GM12878 (cell line): ENCODE measurements at regions not wholly inside any gene's neighbourhood (a gene's known extent, or its start where the extent isn't known, plus 50 kb on each side); places are given as distances from the start of the nearest gene placed in this dataset.

Source experiments
- ATAC-seq: fragments of 200-7000 bp; cut with Tn5 transposase; 3 replicates; pipeline ENCODE4 v1.9.1; 2020; ENCODE audit warnings: mild to moderate bottlenecking, moderate library complexity
- BruUV-seq: library from RNA; stranded (reverse); fragments of 400-500 nt; replicated peaks from 2 replicates; lab custom pipeline; 2021; lab: Mats Ljungman, UMichigan
- CTCF ChIA-PET: fragments of 300-600 bp; sonication (Branson Sonifier 250); formaldehyde crosslinking; extraction: SDS; loops from one replicate; lab custom pipeline; 2021; ENCODE audit warnings: inconsistent platforms; lab: Yijun Ruan, JAX
- POLR2A ChIA-PET: fragments of 350-600 bp; formaldehyde crosslinking; extraction: SDS; loops from one replicate; lab custom pipeline; 2021; ENCODE audit warnings: inconsistent platforms; lab: Charles Lee
- RAD21 ChIA-PET: fragments of 300-600 bp; sonication (Branson Sonifier 250); formaldehyde crosslinking; loops from one replicate; lab custom pipeline; 2023; ENCODE audit warnings: antibody characterized with exemption; ENCODE audit not compliant: unreplicated experiment; lab: Charles Lee
- SMC1A ChIA-PET: fragments of 300-600 bp; sonication (Branson Sonifier 250); formaldehyde crosslinking; loops from one replicate; lab custom pipeline; 2023; ENCODE audit not compliant: unreplicated experiment, uncharacterized antibody; lab: Charles Lee
- DNase-seq: peaks from one replicate; pipeline ENCODE4 v3.0.0-alpha.2; 2011; ENCODE audit warnings: low read depth, low spot score
- FAIRE-seq: peaks from 3 replicates; lab custom pipeline; 2011; peaks lifted over from hg19 to GRCh38; lab: Jason Lieb, UNC
- H2AFZ ChIP-seq: 2 replicates; pipeline ENCODE4 v1.6.0; 2011; ENCODE audit warnings: low read depth, low read length, control low read depth; ENCODE audit not compliant: control insufficient read depth
- H3K27ac ChIP-seq: 2 replicates; pipeline ENCODE4 v1.5.1; 2011; ENCODE audit warnings: control low read depth; ENCODE audit not compliant: control insufficient read depth, insufficient read depth
- H3K27me3 ChIP-seq, 2 experiments: replicated peaks in 1 of 2; 2 replicates each; pipeline versions ENCODE4 v1.6.0 to v1.6.1; 2011; ENCODE audit warnings: low read length in 1 of 2; ENCODE audit not compliant: control insufficient read depth in 2 of 2, insufficient read depth in 2 of 2
- H3K36me3 ChIP-seq, 2 experiments: 2 replicates each; pipeline ENCODE4 v1.5.1; 2011; ENCODE audit warnings: low read length in 1 of 2; ENCODE audit not compliant: control insufficient read depth in 2 of 2, insufficient read depth in 2 of 2
- H3K4me1 ChIP-seq: 2 replicates; pipeline ENCODE4 v1.6.1; 2011; ENCODE audit warnings: mild to moderate bottlenecking, low read length, moderate library complexity, mixed read lengths; ENCODE audit not compliant: control insufficient read depth, insufficient read depth
- H3K4me2 ChIP-seq: 2 replicates; pipeline ENCODE4 v1.6.0; 2011; ENCODE audit warnings: control low read depth; ENCODE audit not compliant: control insufficient read depth, insufficient read depth
- H3K4me3 ChIP-seq: fragments of 200-600 bp; sonication (generic); 2 replicates; pipeline ENCODE4 v1.5.1; 2016
- H3K79me2 ChIP-seq: 2 replicates; pipeline ENCODE4 v1.6.0; 2011; ENCODE audit warnings: low read length; ENCODE audit not compliant: control insufficient read depth, insufficient read depth
- H3K9ac ChIP-seq: 2 replicates; pipeline ENCODE4 v1.8.0; 2011; ENCODE audit warnings: low read length, control low read depth, mixed read lengths; ENCODE audit not compliant: control insufficient read depth, insufficient read depth
- H3K9me3 ChIP-seq: replicated peaks from 3 replicates; pipeline ENCODE4 v1.5.1; 2011; ENCODE audit warnings: mild to moderate bottlenecking, low read length; ENCODE audit not compliant: control insufficient read depth, insufficient read depth
- H4K20me1 ChIP-seq: 2 replicates; pipeline ENCODE4 v1.6.0; 2011; ENCODE audit not compliant: control insufficient read depth, insufficient read depth
- KDM1A ChIP-seq: fragments of 200-600 bp; sonication (generic); IDR thresholded peaks from 2 replicates; pipeline ENCODE4 v1.6.1; 2016; ENCODE audit warnings: borderline replicate concordance
- MYB ChIP-seq: fragments of 150-350 bp; IDR thresholded peaks from 2 replicates; pipeline ENCODE4 v1.6.1; 2014; ENCODE audit warnings: mild to moderate bottlenecking, low read depth, low read length, borderline replicate concordance
- NFYB ChIP-seq: IDR thresholded peaks from 2 replicates; pipeline ENCODE4 v1.6.1; 2011; ENCODE audit warnings: low read depth, mild to moderate bottlenecking, low read length, improper control_type of control experiment, moderate library complexity; ENCODE audit not compliant: insufficient read depth
- NR2C1 ChIP-seq: fragments of 450-650 bp; IDR thresholded peaks from 2 replicates; pipeline ENCODE4 v1.6.1; 2017; ENCODE audit warnings: antibody characterized with exemption, mild to moderate bottlenecking, moderate library complexity
- RB1 ChIP-seq: fragments of 450-650 bp; formaldehyde crosslinking; IDR thresholded peaks from 2 replicates; pipeline ENCODE4 v1.6.1; 2017; ENCODE audit warnings: mild to moderate bottlenecking, borderline replicate concordance
- WGBS: methylation state at CpG from one replicate; pipeline ENCODE4 v1.1.6; 2016; ENCODE audit warnings: low lambda C conversion rate; ENCODE audit not compliant: insufficient replicate concordance, insufficient coverage; ENCODE audit errors: missing lambda C conversion rate; 5-methylcytosine and 5-hydroxymethylcytosine counted together
- in situ Hi-C: fragments of 300-500 bp; cut with MboI; formaldehyde crosslinking; loops from 9 replicates; pipeline ENCODE4 v1.14.3; 2018; ENCODE audit warnings: mixed read lengths
- intact Hi-C: fragments of 100-400 bp; cut with micrococcal nuclease; formaldehyde crosslinking; loops from one replicate; pipeline ENCODE4 v1.14.2; 2022; ENCODE audit not compliant: unreplicated experiment
- TF ChIP-seq, protein P1 (sequence below): fragments of 150-350 bp; IDR thresholded peaks from 2 replicates; pipeline ENCODE4 v1.6.1; 2014; ENCODE audit warnings: mild to moderate bottlenecking, low read depth, low read length

DNA sequence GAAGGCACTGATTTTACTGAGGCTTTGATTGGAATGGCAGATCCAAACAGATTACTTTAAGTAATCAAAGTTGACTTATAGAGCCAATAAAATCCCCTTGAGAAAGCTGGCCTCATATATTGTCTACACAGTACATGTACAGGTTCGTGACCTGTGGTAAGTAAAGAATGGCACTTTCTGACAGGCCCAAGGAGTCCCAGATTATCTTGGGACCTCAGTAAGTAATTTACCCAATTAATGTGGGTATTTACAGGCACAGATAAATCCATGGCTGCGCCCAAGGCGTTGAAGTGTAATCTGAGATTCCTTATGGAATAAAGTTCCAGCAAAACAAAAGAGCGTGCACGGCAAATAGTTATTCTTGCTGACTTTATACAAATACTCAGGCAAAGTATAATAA lies 62.4 kb downstream of the PAGE2 start:
- Histone ChIP-seq H3K9ac (no peak overlapping the region), H3K27ac (no peak overlapping the region), H4K20me1 (no peaks in the 10 kb centered on the region), H3K79me2 (no peaks in the 10 kb centered on the region), H3K9me3 (no peaks in the 10 kb centered on the region), H3K4me2 (no peak overlapping the region), H3K4me3 (no peak overlapping the region), H3K36me3 (no peaks in the 10 kb centered on the region), H2AFZ (no peak overlapping the region), H3K4me1 (no peaks in the 10 kb centered on the region), H3K27me3 (no peaks in the 10 kb centered on the region)
- FAIRE-seq = no peak
- no TSS peak for BruUV-seq
- ChIA-PET POLR2A (no interaction called here), CTCF (no interaction called here), SMC1A (no interaction called here), RAD21 (no interaction called here)
- no peak for DNase-seq
- no peak for ATAC-seq
- WGBS = 59% methylated on average over 5 of the region's 5 CpGs
- intact Hi-C loops (no loop called here), in situ Hi-C loops (loop anchor here (25.0 kb wide), 3 partner anchors 111 to 1411 kb away; partner anchors contain the start of genes KLF8, PAGE3 and UBQLN2)
- TF ChIP-seq NFYB (no peak), RB1 (no peak), MYB (no peak), NR2C1 (no peak), KDM1A (no peak)
- TF ChIP-seq, protein P1, sequence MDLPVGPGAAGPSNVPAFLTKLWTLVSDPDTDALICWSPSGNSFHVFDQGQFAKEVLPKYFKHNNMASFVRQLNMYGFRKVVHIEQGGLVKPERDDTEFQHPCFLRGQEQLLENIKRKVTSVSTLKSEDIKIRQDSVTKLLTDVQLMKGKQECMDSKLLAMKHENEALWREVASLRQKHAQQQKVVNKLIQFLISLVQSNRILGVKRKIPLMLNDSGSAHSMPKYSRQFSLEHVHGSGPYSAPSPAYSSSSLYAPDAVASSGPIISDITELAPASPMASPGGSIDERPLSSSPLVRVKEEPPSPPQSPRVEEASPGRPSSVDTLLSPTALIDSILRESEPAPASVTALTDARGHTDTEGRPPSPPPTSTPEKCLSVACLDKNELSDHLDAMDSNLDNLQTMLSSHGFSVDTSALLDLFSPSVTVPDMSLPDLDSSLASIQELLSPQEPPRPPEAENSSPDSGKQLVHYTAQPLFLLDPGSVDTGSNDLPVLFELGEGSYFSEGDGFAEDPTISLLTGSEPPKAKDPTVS = no peak
